ENCODE measurements at regions not wholly inside any gene's neighbourhood (a gene's known extent, or its start where the extent isn't known, plus 50 kb on each side); places are given as distances from the start of the nearest gene placed in this dataset.

DNA sequence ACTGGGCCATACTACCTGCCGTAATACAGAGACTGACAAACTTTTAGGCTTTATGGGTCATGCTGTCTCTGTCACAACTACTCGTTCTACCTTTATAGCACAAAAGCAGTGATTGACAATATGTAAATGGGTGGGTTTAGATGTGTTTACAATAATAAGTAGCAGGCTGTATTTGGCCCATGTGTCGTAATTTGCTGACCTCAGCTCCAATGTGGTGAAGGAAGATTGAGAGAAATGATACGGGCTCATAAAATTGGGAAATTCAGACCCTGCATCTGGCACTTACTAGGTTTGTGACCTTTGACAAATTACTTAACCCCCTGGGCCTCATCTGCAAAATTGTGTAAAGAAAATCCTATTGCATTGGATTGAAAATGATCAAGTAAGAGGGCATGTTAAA, 150.8 kb upstream of the NPSR1 start:
- H3K4me3 ChIP-seq (ENCODE audit: low read length) = no peak overlapping the region
- TF ChIP-seq, protein P1, sequence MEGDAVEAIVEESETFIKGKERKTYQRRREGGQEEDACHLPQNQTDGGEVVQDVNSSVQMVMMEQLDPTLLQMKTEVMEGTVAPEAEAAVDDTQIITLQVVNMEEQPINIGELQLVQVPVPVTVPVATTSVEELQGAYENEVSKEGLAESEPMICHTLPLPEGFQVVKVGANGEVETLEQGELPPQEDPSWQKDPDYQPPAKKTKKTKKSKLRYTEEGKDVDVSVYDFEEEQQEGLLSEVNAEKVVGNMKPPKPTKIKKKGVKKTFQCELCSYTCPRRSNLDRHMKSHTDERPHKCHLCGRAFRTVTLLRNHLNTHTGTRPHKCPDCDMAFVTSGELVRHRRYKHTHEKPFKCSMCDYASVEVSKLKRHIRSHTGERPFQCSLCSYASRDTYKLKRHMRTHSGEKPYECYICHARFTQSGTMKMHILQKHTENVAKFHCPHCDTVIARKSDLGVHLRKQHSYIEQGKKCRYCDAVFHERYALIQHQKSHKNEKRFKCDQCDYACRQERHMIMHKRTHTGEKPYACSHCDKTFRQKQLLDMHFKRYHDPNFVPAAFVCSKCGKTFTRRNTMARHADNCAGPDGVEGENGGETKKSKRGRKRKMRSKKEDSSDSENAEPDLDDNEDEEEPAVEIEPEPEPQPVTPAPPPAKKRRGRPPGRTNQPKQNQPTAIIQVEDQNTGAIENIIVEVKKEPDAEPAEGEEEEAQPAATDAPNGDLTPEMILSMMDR (conservative IDR thresholded peaks at IDR 0.05; ENCODE audit: low read depth, low read length) = no peak
- no peak for DNase-seq (ENCODE audit: low read depth)

DNA sequence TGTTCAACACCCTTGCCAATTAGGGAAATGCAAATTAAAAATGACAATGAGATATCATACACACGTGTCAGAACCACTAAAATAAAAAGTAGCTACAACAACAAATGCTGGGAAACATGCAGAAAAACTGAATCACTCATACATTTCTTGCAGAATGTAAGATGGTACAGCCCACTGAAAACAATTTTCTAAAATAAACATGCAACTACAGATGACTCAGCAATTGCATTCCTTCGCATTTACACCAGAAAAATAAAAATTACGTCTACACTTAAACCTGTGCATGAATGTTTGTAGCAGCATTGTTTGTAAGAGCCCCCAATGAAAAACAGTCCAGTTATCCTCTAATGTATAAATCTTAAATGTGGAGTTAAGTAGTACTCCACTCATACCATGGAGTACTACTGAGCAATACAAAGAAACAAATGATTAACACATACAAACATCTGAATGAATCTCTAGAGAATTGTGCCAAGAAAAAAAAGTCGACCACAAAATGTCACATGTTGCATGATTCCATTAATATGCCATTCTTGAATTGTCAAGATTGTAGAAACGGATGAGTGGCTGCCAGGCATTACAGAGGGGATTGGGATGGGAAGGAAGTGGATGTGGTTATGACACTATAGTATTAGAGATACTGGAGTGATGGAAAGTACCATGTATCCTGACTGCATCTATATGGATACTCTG, 134.6 kb upstream of the NPSR1 start:
- peak; percentile 7 for DNase-seq (ENCODE audit: low read depth)
- TF ChIP-seq, protein P1 (conservative IDR thresholded peaks at IDR 0.05; ENCODE audit: low read depth, low read length) = no peak
- no peak overlapping the region for H3K4me3 ChIP-seq (ENCODE audit: low read length)

DNA sequence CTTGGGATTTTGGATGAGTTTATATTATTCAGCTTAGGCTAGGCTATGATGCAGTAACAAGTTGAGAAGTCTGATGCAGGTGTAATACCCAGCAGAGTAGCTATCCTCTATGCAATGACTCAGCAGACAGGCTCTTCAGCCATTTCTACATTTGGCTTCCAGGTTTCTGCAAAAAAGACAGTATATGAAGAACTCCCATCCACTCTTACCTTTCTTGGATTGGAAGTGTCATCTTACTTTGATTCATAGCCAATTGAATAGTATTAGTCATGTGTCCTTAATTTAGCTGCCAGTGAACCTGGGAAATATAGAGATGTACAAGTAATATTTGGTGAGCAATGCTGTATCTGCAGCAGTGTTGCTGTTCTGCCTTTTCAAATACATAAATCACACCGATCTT, 127.8 kb upstream of the NPSR1 start:
- no peak for DNase-seq (ENCODE audit: low read depth)
- no peak overlapping the region for H3K4me3 ChIP-seq (ENCODE audit: low read length)
- TF ChIP-seq, protein P1 (conservative IDR thresholded peaks at IDR 0.05; ENCODE audit: low read depth, low read length) = no peak

DNA sequence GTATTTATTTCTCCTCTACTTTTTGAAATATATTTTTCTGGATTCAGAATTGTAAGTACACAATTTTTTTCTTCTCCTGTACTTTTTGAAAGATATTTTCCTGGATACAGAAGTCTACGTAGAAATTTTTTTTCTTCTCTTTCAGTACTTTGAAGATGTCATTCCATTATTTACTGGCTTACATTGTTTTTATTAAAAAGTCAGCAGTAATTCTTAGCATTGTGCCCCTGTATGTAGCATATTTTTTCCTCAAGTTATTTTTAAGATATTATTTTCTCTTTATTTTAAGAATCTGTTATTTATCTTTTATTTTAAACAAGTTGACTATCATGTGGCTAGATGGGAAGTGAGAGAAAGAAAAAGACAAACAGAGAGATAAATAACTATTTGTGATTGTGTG, 119.0 kb upstream of the NPSR1 start:
- DNase-seq (ENCODE audit: low read depth) = no peak
- no peak overlapping the region for H3K4me3 ChIP-seq (ENCODE audit: low read length)
- TF ChIP-seq, protein P1 (conservative IDR thresholded peaks at IDR 0.05; ENCODE audit: low read depth, low read length) = no peak

DNA sequence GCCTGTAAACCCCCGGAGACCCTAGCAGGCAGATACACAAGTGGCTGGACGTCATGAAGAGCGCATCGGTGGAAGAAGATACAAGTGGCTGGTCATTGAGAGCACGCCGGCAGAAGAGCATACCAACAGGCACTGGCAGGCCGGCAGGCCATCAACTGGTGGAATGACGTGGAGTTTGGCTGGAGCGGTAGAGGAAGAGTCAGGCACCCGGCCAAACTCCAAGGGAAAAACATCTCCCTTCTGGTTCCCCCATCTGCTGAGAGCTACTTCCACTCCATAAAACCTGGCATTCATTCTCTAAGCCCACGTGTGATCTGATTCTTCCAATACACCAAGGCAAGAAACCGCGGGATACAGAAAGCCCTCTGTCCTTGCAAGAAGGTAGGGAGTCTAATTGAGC, 113.4 kb upstream of the NPSR1 start:
- no peak for DNase-seq (ENCODE audit: low read depth)
- TF ChIP-seq, protein P1 (conservative IDR thresholded peaks at IDR 0.05; ENCODE audit: low read depth, low read length) = no peak
- no peak overlapping the region for H3K4me3 ChIP-seq (ENCODE audit: low read length)

DNA sequence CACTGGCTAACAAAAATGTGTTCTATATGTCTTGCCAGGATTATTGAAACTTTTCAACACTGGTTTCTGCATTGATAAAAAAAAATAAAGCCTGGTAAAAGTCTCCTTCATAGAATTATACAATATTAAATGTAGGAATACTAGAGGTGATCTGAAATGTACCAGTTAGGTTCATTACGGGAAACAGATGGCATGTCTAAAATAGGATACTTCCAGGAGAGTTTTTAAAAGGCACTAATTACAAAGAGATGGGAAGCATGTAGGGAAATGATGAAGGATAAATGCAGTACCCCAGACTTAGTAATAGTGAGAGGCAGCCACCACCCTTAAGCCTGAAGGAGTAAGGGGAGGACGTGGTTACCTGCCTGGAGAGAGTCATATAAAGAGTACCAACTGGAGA, 107.0 kb upstream of the NPSR1 start:
- TF ChIP-seq, protein P1 (conservative IDR thresholded peaks at IDR 0.05; ENCODE audit: low read depth, low read length) = no peak
- no peak overlapping the region for H3K4me3 ChIP-seq (ENCODE audit: low read length)
- no peak for DNase-seq (ENCODE audit: low read depth)

DNA sequence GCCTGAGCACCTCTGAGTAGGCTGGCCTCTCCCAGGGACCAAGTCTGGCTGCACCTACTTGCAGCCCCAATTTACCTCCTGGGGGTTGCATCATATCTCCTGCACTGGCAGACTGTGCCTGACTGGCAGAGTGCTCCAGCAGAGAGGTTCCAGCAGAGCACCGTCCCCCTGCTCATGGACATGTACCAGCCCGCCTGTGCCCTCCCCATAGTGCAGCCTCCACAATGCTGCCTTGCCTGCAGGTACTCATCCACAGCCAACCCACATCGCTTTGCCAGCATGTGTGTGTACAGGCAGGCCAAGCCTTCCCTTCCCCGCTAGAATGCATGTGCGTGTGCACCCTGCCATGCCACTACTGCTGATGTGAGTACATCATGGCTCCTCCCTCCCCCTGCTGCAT, 105.5 kb upstream of the NPSR1 start:
- DNase-seq (ENCODE audit: low read depth) = no peak
- no peak overlapping the region for H3K4me3 ChIP-seq (ENCODE audit: low read length)
- TF ChIP-seq, protein P1 (conservative IDR thresholded peaks at IDR 0.05; ENCODE audit: low read depth, low read length) = no peak

Data from retinal pigment epithelial cell (primary cell).